ENCODE measurements at regions not wholly inside any gene's neighbourhood (a gene's known extent, or its start where the extent isn't known, plus 50 kb on each side); places are given as distances from the start of the nearest gene placed in this dataset.

- H3K36me3 Mint-ChIP-seq = no peaks in the 10 kb centered on the region
- H3K4me1 Mint-ChIP-seq = no peaks in the 10 kb centered on the region
- ATAC-seq (no peak), DNase-seq (no peak)
- CTCF ChIA-PET = no interaction called here
- H3K9me3 Mint-ChIP-seq (ENCODE audit: low read depth) = peaks cover 2% of the 10 kb centered on the region
- no peak overlapping the region for H3K27ac Mint-ChIP-seq
- H3K27me3 Mint-ChIP-seq = no peaks in the 10 kb centered on the region
- no peak overlapping the region for H3K4me3 Mint-ChIP-seq
These were observed 1133.3 kb downstream of the AACS start for GRCh38 chr12:126198516-126198915.

- CTCF ChIA-PET = no interaction called here
- DNase-seq (no peak), ATAC-seq (no peak)
- no peak overlapping the region for H3K27ac Mint-ChIP-seq
- no peaks in the 10 kb centered on the region for H3K36me3 Mint-ChIP-seq
- H3K4me1 Mint-ChIP-seq = no peaks in the 10 kb centered on the region
- H3K27me3 Mint-ChIP-seq = no peaks in the 10 kb centered on the region
- no peak overlapping the region for H3K4me3 Mint-ChIP-seq
- H3K9me3 Mint-ChIP-seq (ENCODE audit: low read depth) = peaks cover 2% of the 10 kb centered on the region
These were observed 1133.9 kb downstream of the AACS start for GRCh38 chr12:126198966-126199692.

GRCh38 chr12:126201981-126202537 is 1136.8 kb downstream of the AACS start:
- CTCF ChIA-PET = no interaction called here
- no peaks in the 10 kb centered on the region for H3K36me3 Mint-ChIP-seq
- H3K4me1 Mint-ChIP-seq = no peaks in the 10 kb centered on the region
- no peak overlapping the region for H3K27ac Mint-ChIP-seq
- no peaks in the 10 kb centered on the region for H3K27me3 Mint-ChIP-seq
- H3K4me3 Mint-ChIP-seq = no peak overlapping the region
- DNase-seq (no peak), ATAC-seq (no peak)
- peaks cover 2% of the 10 kb centered on the region for H3K9me3 Mint-ChIP-seq (ENCODE audit: low read depth)

GRCh38 chr12:126204326-126204725 is 1139.1 kb downstream of the AACS start:
- CTCF ChIA-PET = no interaction called here
- no peak for ATAC-seq
- peaks cover 2% of the 10 kb centered on the region for H3K9me3 Mint-ChIP-seq (ENCODE audit: low read depth)
- no peaks in the 10 kb centered on the region for H3K4me1 Mint-ChIP-seq
- no peaks in the 10 kb centered on the region for H3K36me3 Mint-ChIP-seq
- no peaks in the 10 kb centered on the region for H3K27me3 Mint-ChIP-seq
- DNase-seq = no peak
- H3K27ac Mint-ChIP-seq = no peak overlapping the region
- H3K4me3 Mint-ChIP-seq = no peak overlapping the region

GRCh38 chr12:126210026-126210425 is 1144.8 kb downstream of the AACS start:
- no peaks in the 10 kb centered on the region for H3K36me3 Mint-ChIP-seq
- no peak overlapping the region for H3K4me3 Mint-ChIP-seq
- no peaks in the 10 kb centered on the region for H3K9me3 Mint-ChIP-seq (ENCODE audit: low read depth)
- H3K27ac Mint-ChIP-seq = no peak overlapping the region
- DNase-seq (no peak), ATAC-seq (no peak)
- H3K27me3 Mint-ChIP-seq = no peaks in the 10 kb centered on the region
- no peaks in the 10 kb centered on the region for H3K4me1 Mint-ChIP-seq
- CTCF ChIA-PET = no interaction called here

- no peak for ATAC-seq
- CTCF ChIA-PET = no interaction called here
- H3K27me3 Mint-ChIP-seq = no peaks in the 10 kb centered on the region
These were observed 1145.2 kb downstream of the AACS start for GRCh38 chr12:126210448-126210847.

GRCh38 chr12:126212824-126213223 is 1147.6 kb downstream of the AACS start:
- Mint-ChIP-seq H3K4me1 (no peaks in the 10 kb centered on the region), H3K9me3 (ENCODE audit: low read depth) (no peaks in the 10 kb centered on the region), H3K4me3 (no peak overlapping the region), H3K27ac (no peak overlapping the region), H3K27me3 (no peaks in the 10 kb centered on the region), H3K36me3 (no peaks in the 10 kb centered on the region)
- DNase-seq (no peak), ATAC-seq (no peak)
- CTCF ChIA-PET = no interaction called here

More at GRCh38 chr12:126210448-126210847, 1145.2 kb downstream of the AACS start:
- no peak for DNase-seq
- no peak overlapping the region for H3K4me3 Mint-ChIP-seq
- H3K9me3 Mint-ChIP-seq (ENCODE audit: low read depth) = no peaks in the 10 kb centered on the region
- H3K4me1 Mint-ChIP-seq = no peaks in the 10 kb centered on the region
- H3K36me3 Mint-ChIP-seq = no peaks in the 10 kb centered on the region
- H3K27ac Mint-ChIP-seq = no peak overlapping the region

- no peak overlapping the region for H3K27ac Mint-ChIP-seq
- DNase-seq (no peak), ATAC-seq (no peak)
- H3K4me1 Mint-ChIP-seq = no peaks in the 10 kb centered on the region
- H3K9me3 Mint-ChIP-seq (ENCODE audit: low read depth) = no peaks in the 10 kb centered on the region
- CTCF ChIA-PET = no interaction called here
- H3K27me3 Mint-ChIP-seq = no peaks in the 10 kb centered on the region
- H3K4me3 Mint-ChIP-seq = no peak overlapping the region
- H3K36me3 Mint-ChIP-seq = no peaks in the 10 kb centered on the region
These were observed 1153.5 kb downstream of the AACS start for GRCh38 chr12:126218697-126219096.

- H3K9me3 Mint-ChIP-seq (ENCODE audit: low read depth) = no peaks in the 10 kb centered on the region
- no peak overlapping the region for H3K4me3 Mint-ChIP-seq
- H3K27me3 Mint-ChIP-seq = no peaks in the 10 kb centered on the region
- H3K27ac Mint-ChIP-seq = no peak overlapping the region
- CTCF ChIA-PET = no interaction called here
- H3K36me3 Mint-ChIP-seq = no peaks in the 10 kb centered on the region
- no peak for ATAC-seq
- H3K4me1 Mint-ChIP-seq = no peaks in the 10 kb centered on the region
- DNase-seq = no peak
These were observed 1153.9 kb downstream of the AACS start for GRCh38 chr12:126219139-126219538.

- no peak for DNase-seq
- H3K9me3 Mint-ChIP-seq (ENCODE audit: low read depth) = no peaks in the 10 kb centered on the region
- no peaks in the 10 kb centered on the region for H3K27me3 Mint-ChIP-seq
- no peaks in the 10 kb centered on the region for H3K4me1 Mint-ChIP-seq
- no peak overlapping the region for H3K4me3 Mint-ChIP-seq
- CTCF ChIA-PET = no interaction called here
- H3K27ac Mint-ChIP-seq = no peak overlapping the region
- no peak for ATAC-seq
- H3K36me3 Mint-ChIP-seq = no peaks in the 10 kb centered on the region
These were observed 1154.5 kb downstream of the AACS start for GRCh38 chr12:126219654-126220279.

GRCh38 chr12:126224032-126224431 is 1158.8 kb downstream of the AACS start:
- H3K9me3 Mint-ChIP-seq (ENCODE audit: low read depth) = peaks cover 9% of the 10 kb centered on the region
- no peaks in the 10 kb centered on the region for H3K36me3 Mint-ChIP-seq
- H3K27me3 Mint-ChIP-seq = no peaks in the 10 kb centered on the region
- ATAC-seq (no peak), DNase-seq (no peak)
- H3K27ac Mint-ChIP-seq = no peak overlapping the region
- H3K4me3 Mint-ChIP-seq = no peak overlapping the region
- no peaks in the 10 kb centered on the region for H3K4me1 Mint-ChIP-seq
- CTCF ChIA-PET = no interaction called here

- no peaks in the 10 kb centered on the region for H3K36me3 Mint-ChIP-seq
- no peak overlapping the region for H3K27ac Mint-ChIP-seq
- H3K4me3 Mint-ChIP-seq = no peak overlapping the region
- no peaks in the 10 kb centered on the region for H3K27me3 Mint-ChIP-seq
- H3K4me1 Mint-ChIP-seq = no peaks in the 10 kb centered on the region
- peaks cover 9% of the 10 kb centered on the region for H3K9me3 Mint-ChIP-seq (ENCODE audit: low read depth)
- ATAC-seq = no peak
- no peak for DNase-seq
- CTCF ChIA-PET = no interaction called here
These were observed 1163.7 kb downstream of the AACS start for GRCh38 chr12:126228936-126229335.

GRCh38 chr12:126232711-126233110 is 1167.5 kb downstream of the AACS start:
- no peaks in the 10 kb centered on the region for H3K27me3 Mint-ChIP-seq

GRCh38 chr12:126233625-126234024 is 1168.4 kb downstream of the AACS start:
- H3K9me3 Mint-ChIP-seq (ENCODE audit: low read depth) = no peaks in the 10 kb centered on the region
- no peak for DNase-seq
- no peaks in the 10 kb centered on the region for H3K4me1 Mint-ChIP-seq
- ATAC-seq = no peak
- no peaks in the 10 kb centered on the region for H3K36me3 Mint-ChIP-seq
- no peaks in the 10 kb centered on the region for H3K27me3 Mint-ChIP-seq
- no peak overlapping the region for H3K27ac Mint-ChIP-seq
- no peak overlapping the region for H3K4me3 Mint-ChIP-seq
- CTCF ChIA-PET = no interaction called here

More at GRCh38 chr12:126232711-126233110, 1167.5 kb downstream of the AACS start:
- Mint-ChIP-seq H3K4me3 (no peak overlapping the region), H3K27ac (no peak overlapping the region), H3K36me3 (no peaks in the 10 kb centered on the region), H3K4me1 (no peaks in the 10 kb centered on the region), H3K9me3 (ENCODE audit: low read depth) (no peaks in the 10 kb centered on the region)
- DNase-seq = no peak
- no peak for ATAC-seq
- CTCF ChIA-PET = no interaction called here

Data from activated CD8-positive, alpha-beta memory T cell treated with anti-CD3 and anti-CD28 coated beads, Interleukin-2, amount 10 ng/mL, durations not matched to agents 7 days and 5 days (primary cell).